GM23338 (cell line): ENCODE measurements at regions not wholly inside any gene's neighbourhood (a gene's known extent, or its start where the extent isn't known, plus 50 kb on each side); places are given as distances from the start of the nearest gene placed in this dataset.
A peak's percentile ranks its signal among the peaks of the same experiment; 100 is the strongest.

Experiments used
- ATAC-seq: fragments of 200-7000 bp; cut with Tn5 transposase; 3 replicates; pipeline ENCODE4 v1.9.1; 2020
- DNase-seq: peaks from one replicate; pipeline ENCODE4 v3.0.0-alpha.2; 2015; ENCODE audit warnings: low spot score
- H2AFZ ChIP-seq: fragments of 200-600 bp; sonication (generic); 2 replicates; pipeline ENCODE4 v1.8.0; 2016; ENCODE audit warnings: antibody characterized with exemption, mild to moderate bottlenecking, moderate library complexity
- H3F3A ChIP-seq: fragments of 200-600 bp; sonication (generic); replicated peaks from 2 replicates; pipeline ENCODE4 v1.8.0; 2017; ENCODE audit warnings: antibody characterized with exemption, mixed run types, low read depth
- H3K27ac ChIP-seq: fragments of 200-600 bp; sonication (generic); 2 replicates; pipeline ENCODE4 v1.6.1; 2016; ENCODE audit warnings: low read depth
- H3K27me3 ChIP-seq: fragments of 200-600 bp; sonication (generic); 2 replicates; pipeline ENCODE4 v1.8.0; 2016; ENCODE audit warnings: mild to moderate bottlenecking, mixed run types, moderate library complexity; ENCODE audit not compliant: insufficient read depth
- H3K36me3 ChIP-seq: fragments of 200-600 bp; sonication (generic); 2 replicates; pipeline ENCODE4 v1.8.0; 2016; ENCODE audit warnings: mild to moderate bottlenecking; ENCODE audit not compliant: insufficient read depth
- H3K4me1 ChIP-seq: fragments of 200-600 bp; sonication (generic); 2 replicates; pipeline ENCODE4 v1.8.0; 2016; ENCODE audit warnings: mild to moderate bottlenecking, moderate library complexity; ENCODE audit not compliant: insufficient read depth
- H3K4me2 ChIP-seq: fragments of 200-600 bp; sonication (generic); 2 replicates; pipeline ENCODE4 v1.7.1; 2017; ENCODE audit warnings: mixed run types
- H3K4me3 ChIP-seq: fragments of 200-600 bp; sonication (generic); 2 replicates; pipeline ENCODE4 v1.6.1; 2016; ENCODE audit warnings: mixed run types
- H3K79me2 ChIP-seq: fragments of 200-600 bp; sonication (generic); replicated peaks from 2 replicates; pipeline ENCODE4 v1.8.0; 2017; ENCODE audit warnings: mild to moderate bottlenecking; ENCODE audit not compliant: insufficient read depth
- H3K9me2 ChIP-seq: fragments of 200-600 bp; sonication (generic); 2 replicates; pipeline ENCODE4 v1.8.0; 2017; ENCODE audit not compliant: insufficient read depth
- H4K20me1 ChIP-seq: fragments of 200-600 bp; sonication (generic); replicated peaks from 2 replicates; pipeline ENCODE4 v1.8.0; 2017; ENCODE audit warnings: mild to moderate bottlenecking; ENCODE audit not compliant: insufficient read depth
- H3K27ac Mint-ChIP-seq: 2 replicates; pipeline ENCODE4 v1.8.0; 2020; ENCODE audit warnings: inconsistent platforms, mild to moderate bottlenecking, moderate library complexity, mixed read lengths
- H3K27me3 Mint-ChIP-seq: 3 replicates; pipeline ENCODE4 v1.8.0; 2022; ENCODE audit warnings: low read depth, mild to moderate bottlenecking, moderate library complexity, mixed read lengths, inconsistent platforms; ENCODE audit not compliant: insufficient read depth, poor library complexity
- H3K36me3 Mint-ChIP-seq: 3 replicates; pipeline ENCODE4 v1.8.0; 2021; ENCODE audit warnings: low read depth, mild to moderate bottlenecking, inconsistent platforms, moderate library complexity, mixed read lengths
- H3K4me1 Mint-ChIP-seq: 3 replicates; pipeline ENCODE4 v1.8.0; 2020; ENCODE audit warnings: mild to moderate bottlenecking, inconsistent platforms, mixed read lengths
- H3K4me3 Mint-ChIP-seq: 3 replicates; pipeline ENCODE4 v1.8.0; 2021; ENCODE audit warnings: moderate library complexity, mild to moderate bottlenecking, inconsistent platforms, mixed read lengths
- H3K9me3 Mint-ChIP-seq: 3 replicates; pipeline ENCODE4 v1.8.0; 2020; ENCODE audit warnings: moderate library complexity, mild to moderate bottlenecking, inconsistent platforms, mixed read lengths
- CREB1 ChIP-seq: fragments of 250-450 bp; sonication (Bioruptor Pico); IDR thresholded peaks from 2 replicates; pipeline ENCODE4 v1.5.0; 2020; ENCODE audit warnings: low read depth, mild to moderate bottlenecking, moderate library complexity
- EZH2 ChIP-seq: fragments of 200-600 bp; sonication (generic); IDR thresholded peaks from one replicate; pipeline ENCODE4 v1.8.0; 2017; ENCODE audit warnings: antibody characterized with exemption, mild to moderate bottlenecking, low read depth; ENCODE audit not compliant: unreplicated experiment
- JUNB ChIP-seq: IDR thresholded peaks from one replicate; pipeline ENCODE4 v1.6.1; 2016; ENCODE audit warnings: antibody characterized with exemption; ENCODE audit not compliant: unreplicated experiment
- NANOG ChIP-seq: IDR thresholded peaks from 2 replicates; pipeline ENCODE4 v1.6.1; 2016; ENCODE audit warnings: antibody characterized with exemption, borderline replicate concordance
- ZNF114 ChIP-seq: fragments of 250-450 bp; sonication (Bioruptor Pico); IDR thresholded peaks from 2 replicates; pipeline ENCODE4 v1.5.0; 2020; ENCODE audit warnings: mild to moderate bottlenecking, moderate library complexity
- TF ChIP-seq, protein P1 (sequence below): IDR thresholded peaks from one replicate; pipeline ENCODE4 v1.6.1; 2018; ENCODE audit warnings: antibody characterized with exemption; ENCODE audit not compliant: unreplicated experiment
- TF ChIP-seq, protein P2 (sequence below): IDR thresholded peaks from 2 replicates; pipeline ENCODE4 v1.6.1; 2016; ENCODE audit warnings: antibody characterized with exemption

DNA sequence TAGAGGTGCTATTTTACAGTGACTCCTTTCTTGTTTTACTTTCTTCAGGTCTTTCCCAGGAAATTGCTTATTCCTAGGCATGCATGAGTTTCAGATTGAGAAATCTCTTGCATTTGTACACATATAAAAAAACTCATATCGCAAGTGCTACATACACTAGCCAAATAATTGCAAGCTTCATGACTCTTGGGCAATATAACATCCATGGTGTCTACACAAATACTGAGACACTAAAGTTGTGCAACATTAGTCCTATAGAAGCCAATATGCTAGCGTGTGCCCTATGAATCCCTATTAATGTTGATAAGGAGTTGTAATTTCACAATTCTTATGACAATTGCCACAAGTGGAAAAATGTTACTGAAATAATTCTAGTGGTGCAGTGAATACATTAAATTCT is 591.0 kb downstream of the ADGRL2 start:
- DNase-seq (no peak), ATAC-seq (no peak)
- Mint-ChIP-seq H3K27ac (no peak overlapping the region), H3K36me3 (no peaks in the 10 kb centered on the region), H3K4me3 (no peak overlapping the region), H3K4me1 (peaks cover 5% of the 10 kb centered on the region; the same call in 2 of the 3 replicates), H3K9me3 (no peaks in the 10 kb centered on the region), H3K27me3 (no peaks in the 10 kb centered on the region)
- no peaks in the 10 kb centered on the region for H3K79me2 ChIP-seq
- H3K4me2 ChIP-seq: no peak overlapping the region
- H3K27ac ChIP-seq: no peak overlapping the region
- no peaks in the 10 kb centered on the region for H4K20me1 ChIP-seq
- no peaks in the 10 kb centered on the region for H3F3A ChIP-seq
- no peak overlapping the region for H3K4me3 ChIP-seq
- H2AFZ ChIP-seq: no peak overlapping the region
- no peak for TF ChIP-seq EZH2
- no peak for TF ChIP-seq NANOG
- TF ChIP-seq ZNF114 (CRISPR knock-in tag): no peak
- TF ChIP-seq, protein P1, sequence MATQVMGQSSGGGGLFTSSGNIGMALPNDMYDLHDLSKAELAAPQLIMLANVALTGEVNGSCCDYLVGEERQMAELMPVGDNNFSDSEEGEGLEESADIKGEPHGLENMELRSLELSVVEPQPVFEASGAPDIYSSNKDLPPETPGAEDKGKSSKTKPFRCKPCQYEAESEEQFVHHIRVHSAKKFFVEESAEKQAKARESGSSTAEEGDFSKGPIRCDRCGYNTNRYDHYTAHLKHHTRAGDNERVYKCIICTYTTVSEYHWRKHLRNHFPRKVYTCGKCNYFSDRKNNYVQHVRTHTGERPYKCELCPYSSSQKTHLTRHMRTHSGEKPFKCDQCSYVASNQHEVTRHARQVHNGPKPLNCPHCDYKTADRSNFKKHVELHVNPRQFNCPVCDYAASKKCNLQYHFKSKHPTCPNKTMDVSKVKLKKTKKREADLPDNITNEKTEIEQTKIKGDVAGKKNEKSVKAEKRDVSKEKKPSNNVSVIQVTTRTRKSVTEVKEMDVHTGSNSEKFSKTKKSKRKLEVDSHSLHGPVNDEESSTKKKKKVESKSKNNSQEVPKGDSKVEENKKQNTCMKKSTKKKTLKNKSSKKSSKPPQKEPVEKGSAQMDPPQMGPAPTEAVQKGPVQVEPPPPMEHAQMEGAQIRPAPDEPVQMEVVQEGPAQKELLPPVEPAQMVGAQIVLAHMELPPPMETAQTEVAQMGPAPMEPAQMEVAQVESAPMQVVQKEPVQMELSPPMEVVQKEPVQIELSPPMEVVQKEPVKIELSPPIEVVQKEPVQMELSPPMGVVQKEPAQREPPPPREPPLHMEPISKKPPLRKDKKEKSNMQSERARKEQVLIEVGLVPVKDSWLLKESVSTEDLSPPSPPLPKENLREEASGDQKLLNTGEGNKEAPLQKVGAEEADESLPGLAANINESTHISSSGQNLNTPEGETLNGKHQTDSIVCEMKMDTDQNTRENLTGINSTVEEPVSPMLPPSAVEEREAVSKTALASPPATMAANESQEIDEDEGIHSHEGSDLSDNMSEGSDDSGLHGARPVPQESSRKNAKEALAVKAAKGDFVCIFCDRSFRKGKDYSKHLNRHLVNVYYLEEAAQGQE: no peak
- TF ChIP-seq JUNB: no peak
- TF ChIP-seq, protein P2, sequence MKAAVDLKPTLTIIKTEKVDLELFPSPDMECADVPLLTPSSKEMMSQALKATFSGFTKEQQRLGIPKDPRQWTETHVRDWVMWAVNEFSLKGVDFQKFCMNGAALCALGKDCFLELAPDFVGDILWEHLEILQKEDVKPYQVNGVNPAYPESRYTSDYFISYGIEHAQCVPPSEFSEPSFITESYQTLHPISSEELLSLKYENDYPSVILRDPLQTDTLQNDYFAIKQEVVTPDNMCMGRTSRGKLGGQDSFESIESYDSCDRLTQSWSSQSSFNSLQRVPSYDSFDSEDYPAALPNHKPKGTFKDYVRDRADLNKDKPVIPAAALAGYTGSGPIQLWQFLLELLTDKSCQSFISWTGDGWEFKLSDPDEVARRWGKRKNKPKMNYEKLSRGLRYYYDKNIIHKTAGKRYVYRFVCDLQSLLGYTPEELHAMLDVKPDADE: no peak
- no peaks in the 10 kb centered on the region for H3K4me1 ChIP-seq
- H3K36me3 ChIP-seq: no peaks in the 10 kb centered on the region
- H3K27me3 ChIP-seq: no peaks in the 10 kb centered on the region
- H3K9me2 ChIP-seq: no peaks in the 10 kb centered on the region

DNA sequence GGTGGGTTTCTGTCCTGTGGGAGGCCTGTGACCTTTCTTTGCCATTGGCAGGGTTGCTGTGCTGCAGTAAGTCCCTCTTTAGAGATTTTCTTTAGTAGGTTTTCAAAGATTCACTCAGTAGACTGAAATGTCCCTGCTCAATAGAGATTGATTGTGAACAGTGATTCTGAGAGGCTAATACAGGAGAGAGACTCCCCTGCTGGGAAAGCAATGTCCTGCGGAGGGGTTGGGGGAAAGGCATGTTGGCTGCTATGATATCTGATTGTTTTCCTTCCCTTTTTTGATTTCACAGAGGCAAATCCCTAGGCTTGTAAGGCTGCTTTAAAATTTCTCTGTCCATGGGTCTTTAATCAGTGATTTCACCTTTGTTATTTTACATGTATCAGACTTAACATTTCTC is 589.9 kb downstream of the ADGRL2 start:
- Histone ChIP-seq H3F3A (no peaks in the 10 kb centered on the region), H3K4me2 (no peak overlapping the region), H3K9me2 (no peaks in the 10 kb centered on the region), H3K36me3 (no peaks in the 10 kb centered on the region), H3K79me2 (no peaks in the 10 kb centered on the region), H3K4me3 (no peak overlapping the region), H4K20me1 (no peaks in the 10 kb centered on the region), H3K4me1 (no peaks in the 10 kb centered on the region), H3K27ac (no peak overlapping the region), H3K27me3 (no peaks in the 10 kb centered on the region), H2AFZ (no peak overlapping the region)
- H3K9me3 Mint-ChIP-seq: no peaks in the 10 kb centered on the region
- H3K36me3 Mint-ChIP-seq: no peaks in the 10 kb centered on the region
- peaks cover 5% of the 10 kb centered on the region; the same call in 2 of the 3 replicates for H3K4me1 Mint-ChIP-seq
- H3K27me3 Mint-ChIP-seq: peaks cover 2% of the 10 kb centered on the region
- H3K27ac Mint-ChIP-seq: no peak overlapping the region
- no peak overlapping the region for H3K4me3 Mint-ChIP-seq
- TF ChIP-seq CREB1: no peak
- TF ChIP-seq, protein P2: no peak
- peak; percentile 8 for DNase-seq
- no peak; the same call in 1 of the 3 replicates for ATAC-seq
